K562 (cell line): ENCODE measurements at regions not wholly inside any gene's neighbourhood (a gene's known extent, or its start where the extent isn't known, plus 50 kb on each side); places are given as distances from the start of the nearest gene placed in this dataset.

Experiments used
- ARID1B ChIP-seq: fragments of 450-650 bp; IDR thresholded peaks from 2 replicates; pipeline ENCODE4 v1.6.1; 2016; ENCODE audit warnings: antibody characterized with exemption, mild to moderate bottlenecking, inconsistent platforms
- EP300 ChIP-seq: IDR thresholded peaks from 2 replicates; pipeline ENCODE4 v1.6.1; 2012; ENCODE audit warnings: low read length, improper control_type of control experiment
- ETV5 ChIP-seq: sonication (generic); formaldehyde crosslinking; IDR thresholded peaks from 2 replicates; pipeline ENCODE4 v1.4.0; 2020; ENCODE audit warnings: low read depth, mild to moderate bottlenecking, missing genetic modification reagents
- HNRNPLL ChIP-seq: fragments of 200-400 bp; formaldehyde crosslinking; IDR thresholded peaks from 2 replicates; pipeline ENCODE4 v1.6.1; 2017; ENCODE audit warnings: low read length, low read depth, mild to moderate bottlenecking; ENCODE audit not compliant: poor library complexity, severe bottlenecking
- L3MBTL2 ChIP-seq: fragments of 450-650 bp; IDR thresholded peaks from 2 replicates; pipeline ENCODE4 v1.6.1; 2016; ENCODE audit warnings: mild to moderate bottlenecking, moderate library complexity
- MEF2A ChIP-seq: IDR thresholded peaks from 2 replicates; pipeline ENCODE4 v1.6.1; 2011; ENCODE audit warnings: low read depth, mild to moderate bottlenecking, low read length, moderate library complexity; ENCODE audit not compliant: control insufficient read depth
- MYNN ChIP-seq, 2 experiments: sonication (generic); formaldehyde crosslinking in 1 of 2; IDR thresholded peaks; 2 replicates each; pipeline versions ENCODE4 v1.5.0 to v1.6.1; 2016 to 2020; ENCODE audit warnings: antibody characterized with exemption in 1 of 2, missing genetic modification reagents in 1 of 2
- RAD21 ChIP-seq, 2 experiments: fragments of 250-450 bp in 1 of 2; fragments of 450-650 bp in 1 of 2; sonication (Bioruptor Pico) in 1 of 2; formaldehyde crosslinking in 1 of 2; IDR thresholded peaks in 1 of 2; conservative IDR thresholded peaks in 1 of 2; 2 replicates each; pipeline versions ENCODE4 v1.4.0 to v1.8.0; 2020 to 2022; ENCODE audit warnings: mild to moderate bottlenecking in 2 of 2, moderate library complexity in 1 of 2
- SMARCA4 ChIP-seq: fragments of 450-650 bp; IDR thresholded peaks from 2 replicates; pipeline ENCODE4 v1.6.1; 2016
- ZNF263 ChIP-seq: sonication (generic); formaldehyde crosslinking; IDR thresholded peaks from 2 replicates; pipeline ENCODE4 v1.8.0; 2022; ENCODE audit warnings: mild to moderate bottlenecking, missing genetic modification reagents, borderline replicate concordance
- TF ChIP-seq, protein P1 (sequence below): fragments of 450-650 bp; IDR thresholded peaks from 2 replicates; pipeline ENCODE4 v1.6.1; 2016; ENCODE audit warnings: mild to moderate bottlenecking, moderate library complexity
- TF ChIP-seq, protein P2 (sequence below): sonication (generic); formaldehyde crosslinking; IDR thresholded peaks from 2 replicates; pipeline ENCODE4 v1.9.0; 2022; ENCODE audit warnings: mild to moderate bottlenecking, missing genetic modification reagents
- TF ChIP-seq, protein P3 (sequence below): IDR thresholded peaks from 2 replicates; pipeline ENCODE4 v1.6.1; 2016; ENCODE audit warnings: missing genetic modification characterization, missing compliant biosample characterization

DNA sequence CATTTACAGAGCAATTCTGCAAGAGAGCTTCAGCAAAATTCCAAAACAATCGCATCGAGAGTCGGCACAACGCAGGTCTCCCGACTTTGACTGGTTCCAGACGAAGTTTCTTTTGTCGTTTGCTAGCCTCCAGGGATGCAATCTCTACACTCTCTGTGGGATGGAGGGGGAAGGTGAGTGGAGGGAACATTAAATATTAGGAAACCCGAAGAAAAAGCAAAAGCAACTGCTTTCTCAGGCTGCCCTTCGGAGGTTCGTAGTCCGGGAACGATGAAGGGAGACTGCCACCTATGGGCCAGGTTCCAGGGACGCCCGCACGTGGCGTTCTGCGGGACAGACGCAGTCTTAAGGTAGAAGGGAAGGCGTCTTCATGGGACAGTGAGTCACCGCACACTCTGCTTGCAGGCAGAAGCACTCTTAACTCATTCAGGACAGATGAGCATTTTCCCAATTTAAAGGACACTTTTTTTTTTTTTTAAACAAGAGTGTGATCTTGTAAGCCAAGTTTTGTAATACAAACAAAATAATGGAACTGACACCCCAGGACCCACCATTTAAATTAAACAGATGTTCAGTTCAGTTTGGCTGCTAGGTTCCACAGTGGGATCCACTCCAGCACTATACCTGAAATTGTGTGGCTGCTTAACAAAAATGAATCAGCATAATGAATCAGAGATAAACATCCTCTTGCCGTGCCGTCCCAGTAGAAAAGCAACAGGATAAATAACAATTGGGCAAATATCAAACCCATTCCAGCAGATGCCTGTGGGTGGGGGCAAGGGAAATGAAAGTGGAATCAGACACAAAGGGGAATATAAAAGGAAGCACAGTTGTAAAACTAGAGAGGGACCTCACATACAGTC, 65.8 kb upstream of the ARMC2 start (continued):
- TF ChIP-seq, protein P1, sequence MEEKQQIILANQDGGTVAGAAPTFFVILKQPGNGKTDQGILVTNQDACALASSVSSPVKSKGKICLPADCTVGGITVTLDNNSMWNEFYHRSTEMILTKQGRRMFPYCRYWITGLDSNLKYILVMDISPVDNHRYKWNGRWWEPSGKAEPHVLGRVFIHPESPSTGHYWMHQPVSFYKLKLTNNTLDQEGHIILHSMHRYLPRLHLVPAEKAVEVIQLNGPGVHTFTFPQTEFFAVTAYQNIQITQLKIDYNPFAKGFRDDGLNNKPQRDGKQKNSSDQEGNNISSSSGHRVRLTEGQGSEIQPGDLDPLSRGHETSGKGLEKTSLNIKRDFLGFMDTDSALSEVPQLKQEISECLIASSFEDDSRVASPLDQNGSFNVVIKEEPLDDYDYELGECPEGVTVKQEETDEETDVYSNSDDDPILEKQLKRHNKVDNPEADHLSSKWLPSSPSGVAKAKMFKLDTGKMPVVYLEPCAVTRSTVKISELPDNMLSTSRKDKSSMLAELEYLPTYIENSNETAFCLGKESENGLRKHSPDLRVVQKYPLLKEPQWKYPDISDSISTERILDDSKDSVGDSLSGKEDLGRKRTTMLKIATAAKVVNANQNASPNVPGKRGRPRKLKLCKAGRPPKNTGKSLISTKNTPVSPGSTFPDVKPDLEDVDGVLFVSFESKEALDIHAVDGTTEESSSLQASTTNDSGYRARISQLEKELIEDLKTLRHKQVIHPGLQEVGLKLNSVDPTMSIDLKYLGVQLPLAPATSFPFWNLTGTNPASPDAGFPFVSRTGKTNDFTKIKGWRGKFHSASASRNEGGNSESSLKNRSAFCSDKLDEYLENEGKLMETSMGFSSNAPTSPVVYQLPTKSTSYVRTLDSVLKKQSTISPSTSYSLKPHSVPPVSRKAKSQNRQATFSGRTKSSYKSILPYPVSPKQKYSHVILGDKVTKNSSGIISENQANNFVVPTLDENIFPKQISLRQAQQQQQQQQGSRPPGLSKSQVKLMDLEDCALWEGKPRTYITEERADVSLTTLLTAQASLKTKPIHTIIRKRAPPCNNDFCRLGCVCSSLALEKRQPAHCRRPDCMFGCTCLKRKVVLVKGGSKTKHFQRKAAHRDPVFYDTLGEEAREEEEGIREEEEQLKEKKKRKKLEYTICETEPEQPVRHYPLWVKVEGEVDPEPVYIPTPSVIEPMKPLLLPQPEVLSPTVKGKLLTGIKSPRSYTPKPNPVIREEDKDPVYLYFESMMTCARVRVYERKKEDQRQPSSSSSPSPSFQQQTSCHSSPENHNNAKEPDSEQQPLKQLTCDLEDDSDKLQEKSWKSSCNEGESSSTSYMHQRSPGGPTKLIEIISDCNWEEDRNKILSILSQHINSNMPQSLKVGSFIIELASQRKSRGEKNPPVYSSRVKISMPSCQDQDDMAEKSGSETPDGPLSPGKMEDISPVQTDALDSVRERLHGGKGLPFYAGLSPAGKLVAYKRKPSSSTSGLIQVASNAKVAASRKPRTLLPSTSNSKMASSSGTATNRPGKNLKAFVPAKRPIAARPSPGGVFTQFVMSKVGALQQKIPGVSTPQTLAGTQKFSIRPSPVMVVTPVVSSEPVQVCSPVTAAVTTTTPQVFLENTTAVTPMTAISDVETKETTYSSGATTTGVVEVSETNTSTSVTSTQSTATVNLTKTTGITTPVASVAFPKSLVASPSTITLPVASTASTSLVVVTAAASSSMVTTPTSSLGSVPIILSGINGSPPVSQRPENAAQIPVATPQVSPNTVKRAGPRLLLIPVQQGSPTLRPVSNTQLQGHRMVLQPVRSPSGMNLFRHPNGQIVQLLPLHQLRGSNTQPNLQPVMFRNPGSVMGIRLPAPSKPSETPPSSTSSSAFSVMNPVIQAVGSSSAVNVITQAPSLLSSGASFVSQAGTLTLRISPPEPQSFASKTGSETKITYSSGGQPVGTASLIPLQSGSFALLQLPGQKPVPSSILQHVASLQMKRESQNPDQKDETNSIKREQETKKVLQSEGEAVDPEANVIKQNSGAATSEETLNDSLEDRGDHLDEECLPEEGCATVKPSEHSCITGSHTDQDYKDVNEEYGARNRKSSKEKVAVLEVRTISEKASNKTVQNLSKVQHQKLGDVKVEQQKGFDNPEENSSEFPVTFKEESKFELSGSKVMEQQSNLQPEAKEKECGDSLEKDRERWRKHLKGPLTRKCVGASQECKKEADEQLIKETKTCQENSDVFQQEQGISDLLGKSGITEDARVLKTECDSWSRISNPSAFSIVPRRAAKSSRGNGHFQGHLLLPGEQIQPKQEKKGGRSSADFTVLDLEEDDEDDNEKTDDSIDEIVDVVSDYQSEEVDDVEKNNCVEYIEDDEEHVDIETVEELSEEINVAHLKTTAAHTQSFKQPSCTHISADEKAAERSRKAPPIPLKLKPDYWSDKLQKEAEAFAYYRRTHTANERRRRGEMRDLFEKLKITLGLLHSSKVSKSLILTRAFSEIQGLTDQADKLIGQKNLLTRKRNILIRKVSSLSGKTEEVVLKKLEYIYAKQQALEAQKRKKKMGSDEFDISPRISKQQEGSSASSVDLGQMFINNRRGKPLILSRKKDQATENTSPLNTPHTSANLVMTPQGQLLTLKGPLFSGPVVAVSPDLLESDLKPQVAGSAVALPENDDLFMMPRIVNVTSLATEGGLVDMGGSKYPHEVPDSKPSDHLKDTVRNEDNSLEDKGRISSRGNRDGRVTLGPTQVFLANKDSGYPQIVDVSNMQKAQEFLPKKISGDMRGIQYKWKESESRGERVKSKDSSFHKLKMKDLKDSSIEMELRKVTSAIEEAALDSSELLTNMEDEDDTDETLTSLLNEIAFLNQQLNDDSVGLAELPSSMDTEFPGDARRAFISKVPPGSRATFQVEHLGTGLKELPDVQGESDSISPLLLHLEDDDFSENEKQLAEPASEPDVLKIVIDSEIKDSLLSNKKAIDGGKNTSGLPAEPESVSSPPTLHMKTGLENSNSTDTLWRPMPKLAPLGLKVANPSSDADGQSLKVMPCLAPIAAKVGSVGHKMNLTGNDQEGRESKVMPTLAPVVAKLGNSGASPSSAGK: peak; percentile 74
- TF ChIP-seq RAD21 (CRISPR knock-in tag; conservative IDR thresholded peaks at IDR 0.05 in 1 of 2, IDR thresholded peaks at IDR 0.05 in 1 of 2) (peak; percentile 92 to 95), HNRNPLL (peak; percentile 29), L3MBTL2 (peak; percentile 86), MEF2A (no peak), ETV5 (CRISPR knock-in tag) (no peak), MYNN (IDR thresholded peaks at IDR 0.05) (0 out of 2 replicates have a peak, but pooled peaks have one; percentile 32), MYNN (CRISPR knock-in tag; IDR thresholded peaks at IDR 0.05) (no peak), SMARCA4 (peak; percentile 67; the same call in 1 of the 2 replicates), EP300 (0 out of 2 replicates have a peak, but pooled peaks have one; percentile 8), ARID1B (0 out of 2 replicates have a peak, but pooled peaks have one; percentile 17), ZNF263 (no peak; the same call in 1 of the 2 replicates)
- TF ChIP-seq, protein P2, sequence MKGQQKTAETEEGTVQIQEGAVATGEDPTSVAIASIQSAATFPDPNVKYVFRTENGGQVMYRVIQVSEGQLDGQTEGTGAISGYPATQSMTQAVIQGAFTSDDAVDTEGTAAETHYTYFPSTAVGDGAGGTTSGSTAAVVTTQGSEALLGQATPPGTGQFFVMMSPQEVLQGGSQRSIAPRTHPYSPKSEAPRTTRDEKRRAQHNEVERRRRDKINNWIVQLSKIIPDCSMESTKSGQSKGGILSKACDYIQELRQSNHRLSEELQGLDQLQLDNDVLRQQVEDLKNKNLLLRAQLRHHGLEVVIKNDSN: peak; percentile 81
- TF ChIP-seq, protein P3, sequence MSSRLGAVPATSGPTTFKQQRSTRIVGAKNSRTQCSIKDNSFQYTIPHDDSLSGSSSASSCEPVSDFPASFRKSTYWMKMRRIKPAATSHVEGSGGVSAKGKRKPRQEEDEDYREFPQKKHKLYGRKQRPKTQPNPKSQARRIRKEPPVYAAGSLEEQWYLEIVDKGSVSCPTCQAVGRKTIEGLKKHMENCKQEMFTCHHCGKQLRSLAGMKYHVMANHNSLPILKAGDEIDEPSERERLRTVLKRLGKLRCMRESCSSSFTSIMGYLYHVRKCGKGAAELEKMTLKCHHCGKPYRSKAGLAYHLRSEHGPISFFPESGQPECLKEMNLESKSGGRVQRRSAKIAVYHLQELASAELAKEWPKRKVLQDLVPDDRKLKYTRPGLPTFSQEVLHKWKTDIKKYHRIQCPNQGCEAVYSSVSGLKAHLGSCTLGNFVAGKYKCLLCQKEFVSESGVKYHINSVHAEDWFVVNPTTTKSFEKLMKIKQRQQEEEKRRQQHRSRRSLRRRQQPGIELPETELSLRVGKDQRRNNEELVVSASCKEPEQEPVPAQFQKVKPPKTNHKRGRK (tag): no peak
